Esophagus muscularis mucosa (tissue), 2 donors: ENCODE measurements at regions not wholly inside any gene's neighbourhood (a gene's known extent, or its start where the extent isn't known, plus 50 kb on each side); places are given as distances from the start of the nearest gene placed in this dataset.

ENCODE experiments used
- POLR2A ChIP-seq: fragments of 450-650 bp; IDR thresholded peaks from one replicate; pipeline ENCODE4 v1.6.1; 2017; ENCODE audit warnings: antibody characterized with exemption, moderate library complexity, mild to moderate bottlenecking, low read depth
- POLR2AphosphoS5 ChIP-seq, 2 donors: sonication (generic); formaldehyde crosslinking; IDR thresholded peaks; one replicate each; pipeline ENCODE4 v1.6.1; 2017; ENCODE audit warnings: antibody characterized with exemption in 2 of 2

GRCh38 chr16:85488414-85488813 is 124.7 kb upstream of the GSE1 start:
- TF ChIP-seq POLR2AphosphoS5 (IDR thresholded peaks at IDR 0.05) (no peak), POLR2A (no peak)
